RWPE2 (cell line): ENCODE measurements at regions not wholly inside any gene's neighbourhood (a gene's known extent, or its start where the extent isn't known, plus 50 kb on each side); places are given as distances from the start of the nearest gene placed in this dataset.

Source experiments
- ATAC-seq: fragments of 200-7000 bp; cut with Tn5 transposase; 3 replicates; pipeline ENCODE4 v1.9.1; 2021; ENCODE audit warnings: low read depth
- DNase-seq: peaks from one replicate; pipeline ENCODE4 v3.0.0-alpha.2; 2020; ENCODE audit warnings: low spot score
- H3K27ac ChIP-seq: fragments of 450-650 bp; 2 replicates; pipeline ENCODE4 v1.5.1; 2017; ENCODE audit warnings: mild to moderate bottlenecking; ENCODE audit not compliant: poor library complexity, severe bottlenecking
- H3K27me3 ChIP-seq: fragments of 250-450 bp; sonication (Bioruptor Pico); 2 replicates; pipeline ENCODE4 v1.5.1; 2021; ENCODE audit warnings: mild to moderate bottlenecking, moderate library complexity; ENCODE audit not compliant: insufficient read depth, poor library complexity, severe bottlenecking
- H3K36me3 ChIP-seq: fragments of 250-450 bp; sonication (Bioruptor Pico); 2 replicates; pipeline ENCODE4 v1.5.1; 2020; ENCODE audit warnings: low read depth, mild to moderate bottlenecking, moderate library complexity
- H3K4me1 ChIP-seq: fragments of 250-450 bp; sonication (Bioruptor Pico); 2 replicates; pipeline ENCODE4 v1.5.1; 2021; ENCODE audit warnings: mild to moderate bottlenecking, moderate library complexity; ENCODE audit not compliant: insufficient read depth, poor library complexity, severe bottlenecking
- H3K4me3 ChIP-seq: fragments of 250-450 bp; sonication (Bioruptor Pico); 2 replicates; pipeline ENCODE4 v1.5.1; 2021; ENCODE audit warnings: mild to moderate bottlenecking, moderate library complexity; ENCODE audit not compliant: severe bottlenecking
- H3K9me3 ChIP-seq: fragments of 250-450 bp; sonication (Bioruptor Pico); 2 replicates; pipeline ENCODE4 v1.5.1; 2021; ENCODE audit warnings: mild to moderate bottlenecking, moderate library complexity; ENCODE audit not compliant: severe bottlenecking
- CTCF ChIP-seq: fragments of 450-650 bp; IDR thresholded peaks from one replicate; pipeline ENCODE4 v1.5.1; 2017; ENCODE audit warnings: mild to moderate bottlenecking, moderate library complexity; ENCODE audit not compliant: poor library complexity, severe bottlenecking

GRCh38 chr1:105317976-105318375 lies 1568.3 kb downstream of the AMY1C start:
- ATAC-seq, result no peak
- TF ChIP-seq CTCF, result no peak
- no peak overlapping the region for H3K4me3 ChIP-seq

GRCh38 chr1:105326886-105327285 lies 1577.2 kb downstream of the AMY1C start:
- DNase-seq, result no peak
- TF ChIP-seq CTCF, result no peak
- Histone ChIP-seq H3K27me3 (no peaks in the 10 kb centered on the region), H3K36me3 (no peaks in the 10 kb centered on the region), H3K27ac (no peak overlapping the region), H3K4me1 (no peaks in the 10 kb centered on the region), H3K9me3 (no peaks in the 10 kb centered on the region), H3K4me3 (no peak overlapping the region)
- no peak for ATAC-seq

More at GRCh38 chr1:105317976-105318375, 1568.3 kb downstream of the AMY1C start:
- DNase-seq, result no peak
- H3K27me3 ChIP-seq, result no peaks in the 10 kb centered on the region
- H3K9me3 ChIP-seq, result no peaks in the 10 kb centered on the region
- H3K4me1 ChIP-seq, result no peaks in the 10 kb centered on the region
- no peaks in the 10 kb centered on the region for H3K36me3 ChIP-seq
- H3K27ac ChIP-seq, result no peak overlapping the region

GRCh38 chr1:105337420-105337819 lies 1587.7 kb downstream of the AMY1C start:
- H3K9me3 ChIP-seq, result no peaks in the 10 kb centered on the region
- H3K36me3 ChIP-seq, result no peaks in the 10 kb centered on the region
- H3K4me3 ChIP-seq, result no peak overlapping the region
- no peak overlapping the region for H3K27ac ChIP-seq
- no peaks in the 10 kb centered on the region for H3K4me1 ChIP-seq
- TF ChIP-seq CTCF, result no peak
- DNase-seq, result no peak
- ATAC-seq, result no peak
- no peaks in the 10 kb centered on the region for H3K27me3 ChIP-seq

GRCh38 chr1:105343317-105343716 lies 1593.6 kb downstream of the AMY1C start:
- TF ChIP-seq CTCF, result no peak
- ATAC-seq (no peak), DNase-seq (no peak)
- no peaks in the 10 kb centered on the region for H3K4me1 ChIP-seq
- no peaks in the 10 kb centered on the region for H3K27me3 ChIP-seq
- H3K9me3 ChIP-seq, result no peaks in the 10 kb centered on the region
- no peaks in the 10 kb centered on the region for H3K36me3 ChIP-seq
- no peak overlapping the region for H3K4me3 ChIP-seq
- H3K27ac ChIP-seq, result no peak overlapping the region

- no peaks in the 10 kb centered on the region for H3K36me3 ChIP-seq
- no peak overlapping the region for H3K27ac ChIP-seq
- H3K4me3 ChIP-seq, result no peak overlapping the region
- ATAC-seq (no peak), DNase-seq (no peak)
- no peaks in the 10 kb centered on the region for H3K4me1 ChIP-seq
- H3K27me3 ChIP-seq, result no peaks in the 10 kb centered on the region
- no peak for TF ChIP-seq CTCF
- no peaks in the 10 kb centered on the region for H3K9me3 ChIP-seq
Measured at GRCh38 chr1:105359457-105359856, 1609.8 kb downstream of the AMY1C start.
